Hepatocyte (in vitro differentiated cells): ENCODE measurements at regions not wholly inside any gene's neighbourhood (a gene's known extent, or its start where the extent isn't known, plus 50 kb on each side); places are given as distances from the start of the nearest gene placed in this dataset.
"Not testable (repeated sequence)": the region's sequence is repeated elsewhere in the genome, so short reads cannot be mapped to it uniquely, and the experiment has no call there.

ENCODE experiments used
- EZH2 ChIP-seq: fragments of 200-600 bp; sonication (generic); IDR thresholded peaks from 2 replicates; pipeline ENCODE4 v1.6.1; 2016; ENCODE audit warnings: antibody characterized with exemption, mild to moderate bottlenecking, borderline replicate concordance
- EZH2phosphoT487 ChIP-seq: fragments of 200-600 bp; sonication (generic); IDR thresholded peaks from one replicate; pipeline ENCODE4 v1.6.1; 2018; ENCODE audit warnings: antibody characterized with exemption, mild to moderate bottlenecking, low read depth, moderate library complexity; ENCODE audit not compliant: unreplicated experiment, severe bottlenecking
- TF ChIP-seq, protein P1 (sequence below): fragments of 200-600 bp; sonication (generic); IDR thresholded peaks from 2 replicates; pipeline ENCODE4 v1.5.1; 2016; ENCODE audit warnings: antibody characterized with exemption, mild to moderate bottlenecking; ENCODE audit not compliant: poor library complexity

DNA sequence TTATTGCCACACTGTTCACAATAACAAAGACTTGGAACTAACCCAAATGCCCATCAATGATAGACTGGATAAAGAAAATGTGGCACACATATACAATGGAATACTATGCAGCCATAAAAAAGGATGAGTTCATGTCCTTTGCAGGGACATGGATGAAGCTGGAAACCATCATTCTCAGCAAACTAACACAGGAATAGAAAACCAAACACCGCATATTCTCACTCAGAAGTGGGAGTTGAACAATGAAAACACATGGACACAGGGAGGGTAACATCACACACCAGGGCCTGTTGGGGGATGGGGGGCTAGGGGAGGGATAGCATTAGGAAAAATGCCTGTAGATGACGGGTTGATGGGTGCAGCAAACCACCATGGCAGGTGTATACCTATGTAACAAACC lies 76.5 kb upstream of the SLC35F3 start:
- TF ChIP-seq, protein P1, sequence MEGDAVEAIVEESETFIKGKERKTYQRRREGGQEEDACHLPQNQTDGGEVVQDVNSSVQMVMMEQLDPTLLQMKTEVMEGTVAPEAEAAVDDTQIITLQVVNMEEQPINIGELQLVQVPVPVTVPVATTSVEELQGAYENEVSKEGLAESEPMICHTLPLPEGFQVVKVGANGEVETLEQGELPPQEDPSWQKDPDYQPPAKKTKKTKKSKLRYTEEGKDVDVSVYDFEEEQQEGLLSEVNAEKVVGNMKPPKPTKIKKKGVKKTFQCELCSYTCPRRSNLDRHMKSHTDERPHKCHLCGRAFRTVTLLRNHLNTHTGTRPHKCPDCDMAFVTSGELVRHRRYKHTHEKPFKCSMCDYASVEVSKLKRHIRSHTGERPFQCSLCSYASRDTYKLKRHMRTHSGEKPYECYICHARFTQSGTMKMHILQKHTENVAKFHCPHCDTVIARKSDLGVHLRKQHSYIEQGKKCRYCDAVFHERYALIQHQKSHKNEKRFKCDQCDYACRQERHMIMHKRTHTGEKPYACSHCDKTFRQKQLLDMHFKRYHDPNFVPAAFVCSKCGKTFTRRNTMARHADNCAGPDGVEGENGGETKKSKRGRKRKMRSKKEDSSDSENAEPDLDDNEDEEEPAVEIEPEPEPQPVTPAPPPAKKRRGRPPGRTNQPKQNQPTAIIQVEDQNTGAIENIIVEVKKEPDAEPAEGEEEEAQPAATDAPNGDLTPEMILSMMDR = not testable (repeated sequence)
- not testable (repeated sequence) for TF ChIP-seq EZH2, EZH2phosphoT487
